ENCODE measurements at regions not wholly inside any gene's neighbourhood (a gene's known extent, or its start where the extent isn't known, plus 50 kb on each side); places are given as distances from the start of the nearest gene placed in this dataset.

DNA sequence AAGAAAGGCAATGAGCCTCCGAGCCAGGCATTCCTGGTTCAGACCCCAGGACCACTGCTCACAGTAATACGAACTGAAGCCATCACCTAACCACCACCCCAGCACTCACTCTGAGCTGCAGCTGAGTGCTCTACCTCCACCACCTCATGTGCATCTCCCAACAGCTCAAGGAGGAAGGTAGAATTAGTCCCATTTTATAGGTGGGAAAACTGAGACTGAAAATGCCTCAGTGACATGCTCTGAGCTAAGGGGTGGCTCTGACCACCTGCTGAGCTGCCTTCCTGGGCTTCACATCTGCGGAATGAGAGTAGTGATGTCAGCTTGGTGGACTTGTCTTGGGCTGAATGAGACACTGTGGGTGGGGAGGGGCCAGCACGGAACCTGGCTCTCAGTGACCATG is 159.7 kb upstream of the UNC5B start:
- Mint-ChIP-seq H3K36me3 (ENCODE audit: low read depth) (no peaks in the 10 kb centered on the region), H3K9me3 (no peaks in the 10 kb centered on the region), H3K4me1 (no peaks in the 10 kb centered on the region), H3K27me3 (ENCODE audit: low read depth) (no peaks in the 10 kb centered on the region), H3K27ac (ENCODE audit: unreplicated experiment) (no peak overlapping the region), H3K4me3 (no peak overlapping the region)
- no peak for DNase-seq (ENCODE audit: low read depth, low spot score)
- TF ChIP-seq CTCF (conservative IDR thresholded peaks at IDR 0.05): no peak

- DNase-seq (ENCODE audit: low read depth, low spot score): no peak
- TF ChIP-seq CTCF (conservative IDR thresholded peaks at IDR 0.05): no peak
- no peak overlapping the region for H3K27ac Mint-ChIP-seq (ENCODE audit: unreplicated experiment)
- H3K4me1 Mint-ChIP-seq: no peaks in the 10 kb centered on the region
- H3K9me3 Mint-ChIP-seq: no peaks in the 10 kb centered on the region
- no peak overlapping the region for H3K4me3 Mint-ChIP-seq
- no peaks in the 10 kb centered on the region for H3K36me3 Mint-ChIP-seq (ENCODE audit: low read depth)
- H3K27me3 Mint-ChIP-seq (ENCODE audit: low read depth): no peaks in the 10 kb centered on the region
Measured at GRCh38 chr10:71053169-71053895, 159.0 kb upstream of the UNC5B start.

DNA sequence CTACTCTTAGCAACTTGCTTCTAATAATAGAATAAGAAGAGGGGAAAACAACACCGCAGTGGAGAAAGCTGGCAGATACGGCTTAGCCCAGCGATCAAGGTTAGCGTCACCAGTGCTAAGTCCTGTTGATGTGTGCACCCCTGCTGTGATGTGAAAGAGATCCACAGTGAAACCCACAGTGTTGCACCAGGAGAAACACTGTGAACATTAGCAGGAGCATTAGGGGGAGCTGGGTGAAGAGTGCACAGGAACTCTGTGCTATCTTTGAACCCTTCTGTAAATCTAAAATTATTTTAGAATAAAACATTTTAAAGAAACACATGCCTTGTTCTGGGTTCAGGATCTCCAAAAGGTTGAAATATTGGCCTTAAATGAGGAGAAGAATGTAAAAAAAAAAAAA is 154.1 kb upstream of the UNC5B start:
- Mint-ChIP-seq H3K4me3 (no peak overlapping the region), H3K27me3 (ENCODE audit: low read depth) (no peaks in the 10 kb centered on the region), H3K4me1 (peaks cover 6% of the 10 kb centered on the region), H3K27ac (ENCODE audit: unreplicated experiment) (no peak overlapping the region), H3K36me3 (ENCODE audit: low read depth) (no peaks in the 10 kb centered on the region), H3K9me3 (no peaks in the 10 kb centered on the region)
- DNase-seq (ENCODE audit: low read depth, low spot score): no peak
- TF ChIP-seq CTCF (conservative IDR thresholded peaks at IDR 0.05): no peak

DNA sequence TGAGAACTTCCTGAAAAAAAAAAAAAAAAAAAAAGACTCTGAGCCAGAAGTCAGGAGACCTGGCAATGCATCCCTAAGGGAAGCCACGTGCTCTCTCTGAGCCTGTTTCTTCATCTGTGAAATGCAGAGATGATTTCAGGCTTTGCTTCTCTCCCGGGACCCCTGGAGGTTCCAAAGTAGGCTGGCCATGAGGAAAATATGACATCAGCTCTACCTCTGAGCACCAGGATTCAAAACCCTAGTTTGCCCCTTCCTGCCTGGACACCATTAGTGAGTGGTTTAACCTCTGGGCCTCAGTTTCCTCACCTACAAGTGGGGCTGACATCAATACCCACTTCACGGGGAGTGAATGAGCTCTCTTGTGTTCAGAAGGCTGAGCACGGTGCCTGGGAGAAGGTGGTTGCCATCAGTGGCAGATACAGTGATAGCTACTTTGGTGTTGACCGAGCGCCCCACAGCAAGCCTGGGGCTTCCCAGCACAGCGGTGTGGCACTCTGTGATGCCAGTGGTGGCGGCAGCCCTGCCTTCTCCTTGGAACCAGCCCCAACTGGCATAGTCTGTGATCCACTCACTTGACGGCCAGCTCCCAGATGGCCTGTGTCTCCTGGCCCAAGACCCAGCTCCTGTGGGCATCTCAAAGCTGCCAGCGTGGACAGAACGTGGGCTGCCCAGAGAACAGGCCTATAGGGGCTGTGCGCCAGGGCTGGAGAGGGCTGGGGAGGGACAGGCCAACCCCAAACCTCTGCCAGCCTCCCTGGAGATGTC is 153.1 kb upstream of the UNC5B start:
- Mint-ChIP-seq H3K4me3 (no peak overlapping the region), H3K27ac (ENCODE audit: unreplicated experiment) (no peak overlapping the region), H3K9me3 (no peaks in the 10 kb centered on the region), H3K4me1 (peaks cover 7% of the 10 kb centered on the region), H3K27me3 (ENCODE audit: low read depth) (no peaks in the 10 kb centered on the region), H3K36me3 (ENCODE audit: low read depth) (no peaks in the 10 kb centered on the region)
- DNase-seq (ENCODE audit: low read depth, low spot score): no peak
- TF ChIP-seq CTCF (conservative IDR thresholded peaks at IDR 0.05): no peak

GRCh38 chr10:71059943-71060342 is 152.4 kb upstream of the UNC5B start:
- Mint-ChIP-seq H3K27me3 (ENCODE audit: low read depth) (no peaks in the 10 kb centered on the region), H3K9me3 (no peaks in the 10 kb centered on the region), H3K36me3 (ENCODE audit: low read depth) (no peaks in the 10 kb centered on the region), H3K4me1 (peaks cover 13% of the 10 kb centered on the region), H3K27ac (ENCODE audit: unreplicated experiment) (no peak overlapping the region), H3K4me3 (no peak overlapping the region)
- TF ChIP-seq CTCF (conservative IDR thresholded peaks at IDR 0.05): no peak
- no peak for DNase-seq (ENCODE audit: low read depth, low spot score)

Data from neural crest cell (in vitro differentiated cells).